ENCODE measurements at regions not wholly inside any gene's neighbourhood (a gene's known extent, or its start where the extent isn't known, plus 50 kb on each side); places are given as distances from the start of the nearest gene placed in this dataset.
"Not testable (repeated sequence)": the region's sequence is repeated elsewhere in the genome, so short reads cannot be mapped to it uniquely, and the experiment has no call there.

GRCh38 chr2:223474893-223475292 lies 127.3 kb downstream of the SCG2 start:
- no peak for DNase-seq

GRCh38 chr2:223475901-223476300 lies 126.3 kb downstream of the SCG2 start:
- no peak for DNase-seq

- DNase-seq = no peak
Observed at GRCh38 chr2:223477318-223477717, 124.8 kb downstream of the SCG2 start.

- no peak for DNase-seq
Observed at GRCh38 chr2:223481486-223481885, 120.7 kb downstream of the SCG2 start.

- DNase-seq = no peak
Observed at GRCh38 chr2:223486751-223487150, 115.4 kb downstream of the SCG2 start.

- no peak for DNase-seq
Observed at GRCh38 chr2:223487214-223487846, 114.8 kb downstream of the SCG2 start.

- no peak for DNase-seq
Observed at GRCh38 chr2:223488814-223489213, 113.3 kb downstream of the SCG2 start.

GRCh38 chr2:223494496-223494895 lies 107.7 kb downstream of the SCG2 start:
- DNase-seq = no peak

- no peak for DNase-seq
Observed at GRCh38 chr2:223494942-223495341, 107.2 kb downstream of the SCG2 start.

GRCh38 chr2:223496853-223497252 lies 105.3 kb downstream of the SCG2 start:
- DNase-seq = not testable (repeated sequence)

GRCh38 chr2:223500709-223501108 lies 101.5 kb downstream of the SCG2 start:
- DNase-seq = peak; percentile 19

- DNase-seq = no peak
Observed at GRCh38 chr2:223501641-223502040, 100.5 kb downstream of the SCG2 start.

GRCh38 chr2:223503746-223504145 lies 98.4 kb downstream of the SCG2 start:
- DNase-seq = no peak

GRCh38 chr2:223508372-223508771 lies 93.8 kb downstream of the SCG2 start:
- DNase-seq = no peak

GRCh38 chr2:223510713-223511112 lies 91.4 kb downstream of the SCG2 start:
- no peak for DNase-seq

- DNase-seq = no peak
Observed at GRCh38 chr2:223511168-223511567, 91.0 kb downstream of the SCG2 start.

- DNase-seq = no peak
Observed at GRCh38 chr2:223513771-223514455, 88.2 kb downstream of the SCG2 start.

GRCh38 chr2:223519471-223519870 lies 82.7 kb downstream of the SCG2 start:
- DNase-seq = no peak

GRCh38 chr2:223522796-223523195 lies 79.4 kb downstream of the SCG2 start:
- DNase-seq = no peak

GRCh38 chr2:223523551-223524001 lies 78.6 kb downstream of the SCG2 start:
- no peak for DNase-seq

GRCh38 chr2:223524066-223524465 lies 78.1 kb downstream of the SCG2 start:
- DNase-seq = no peak

- DNase-seq = no peak
Observed at GRCh38 chr2:223526106-223526505, 76.1 kb downstream of the SCG2 start.

GRCh38 chr2:223528036-223528435 lies 74.1 kb downstream of the SCG2 start:
- no peak for DNase-seq

GRCh38 chr2:223529696-223530095 lies 72.5 kb downstream of the SCG2 start:
- no peak for DNase-seq

- DNase-seq = no peak
Observed at GRCh38 chr2:223530811-223531210, 71.3 kb downstream of the SCG2 start.
